ENCODE measurements at regions not wholly inside any gene's neighbourhood (a gene's known extent, or its start where the extent isn't known, plus 50 kb on each side); places are given as distances from the start of the nearest gene placed in this dataset.

DNA sequence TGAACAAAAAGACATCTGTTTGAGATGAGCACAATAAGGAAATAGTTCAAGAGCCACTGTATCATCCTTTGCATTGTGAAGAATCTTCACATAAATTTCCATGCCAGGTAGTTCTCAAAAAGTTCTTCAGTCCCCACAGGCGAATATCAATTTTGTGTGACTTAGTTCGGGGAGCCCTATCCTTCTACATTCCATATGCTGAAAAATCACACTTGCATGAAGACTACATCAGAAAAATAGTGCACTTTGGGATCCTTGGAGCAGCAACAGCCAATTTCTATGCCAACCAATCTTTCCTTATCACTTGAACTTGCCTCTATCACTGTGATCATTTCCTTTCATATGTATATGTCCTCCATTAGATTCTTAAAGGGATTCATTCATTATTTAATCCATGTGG is 830.6 kb upstream of the POU3F3 start:
- no peak for ATAC-seq
- TF ChIP-seq ZC3H10 (CRISPR knock-in tag; IDR thresholded peaks at IDR 0.05) (no peak), CSDC2 (CRISPR knock-in tag; IDR thresholded peaks at IDR 0.05) (no peak), GLIS3 (CRISPR knock-in tag; IDR thresholded peaks at IDR 0.05) (no peak), ZNF70 (CRISPR knock-in tag; IDR thresholded peaks at IDR 0.05) (no peak), ZNF565 (CRISPR knock-in tag; conservative IDR thresholded peaks at IDR 0.05; ENCODE audit: low read depth) (no peak), ISL1 (CRISPR knock-in tag; IDR thresholded peaks at IDR 0.05) (no peak), ZNF8 (CRISPR knock-in tag; IDR thresholded peaks at IDR 0.05) (no peak), SNAI2 (CRISPR knock-in tag; IDR thresholded peaks at IDR 0.05) (no peak), TCF4 (CRISPR knock-in tag; IDR thresholded peaks at IDR 0.05; ENCODE audit: borderline replicate concordance) (no peak), PPARA (CRISPR knock-in tag; IDR thresholded peaks at IDR 0.05; ENCODE audit: borderline replicate concordance) (no peak), RARB (CRISPR knock-in tag; IDR thresholded peaks at IDR 0.05) (no peak), ARNTL (CRISPR knock-in tag; IDR thresholded peaks at IDR 0.05; ENCODE audit: borderline replicate concordance, low read depth) (no peak), OSR1 (CRISPR knock-in tag; IDR thresholded peaks at IDR 0.05) (no peak), ESRRG (CRISPR knock-in tag; IDR thresholded peaks at IDR 0.05) (no peak)
- TF ChIP-seq, protein P1, sequence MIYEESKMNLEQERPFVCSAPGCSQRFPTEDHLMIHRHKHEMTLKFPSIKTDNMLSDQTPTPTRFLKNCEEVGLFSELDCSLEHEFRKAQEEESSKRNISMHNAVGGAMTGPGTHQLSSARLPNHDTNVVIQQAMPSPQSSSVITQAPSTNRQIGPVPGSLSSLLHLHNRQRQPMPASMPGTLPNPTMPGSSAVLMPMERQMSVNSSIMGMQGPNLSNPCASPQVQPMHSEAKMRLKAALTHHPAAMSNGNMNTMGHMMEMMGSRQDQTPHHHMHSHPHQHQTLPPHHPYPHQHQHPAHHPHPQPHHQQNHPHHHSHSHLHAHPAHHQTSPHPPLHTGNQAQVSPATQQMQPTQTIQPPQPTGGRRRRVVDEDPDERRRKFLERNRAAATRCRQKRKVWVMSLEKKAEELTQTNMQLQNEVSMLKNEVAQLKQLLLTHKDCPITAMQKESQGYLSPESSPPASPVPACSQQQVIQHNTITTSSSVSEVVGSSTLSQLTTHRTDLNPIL (CRISPR knock-in tag; IDR thresholded peaks at IDR 0.05; ENCODE audit: low read depth) = no peak
- TF ChIP-seq, protein P2, sequence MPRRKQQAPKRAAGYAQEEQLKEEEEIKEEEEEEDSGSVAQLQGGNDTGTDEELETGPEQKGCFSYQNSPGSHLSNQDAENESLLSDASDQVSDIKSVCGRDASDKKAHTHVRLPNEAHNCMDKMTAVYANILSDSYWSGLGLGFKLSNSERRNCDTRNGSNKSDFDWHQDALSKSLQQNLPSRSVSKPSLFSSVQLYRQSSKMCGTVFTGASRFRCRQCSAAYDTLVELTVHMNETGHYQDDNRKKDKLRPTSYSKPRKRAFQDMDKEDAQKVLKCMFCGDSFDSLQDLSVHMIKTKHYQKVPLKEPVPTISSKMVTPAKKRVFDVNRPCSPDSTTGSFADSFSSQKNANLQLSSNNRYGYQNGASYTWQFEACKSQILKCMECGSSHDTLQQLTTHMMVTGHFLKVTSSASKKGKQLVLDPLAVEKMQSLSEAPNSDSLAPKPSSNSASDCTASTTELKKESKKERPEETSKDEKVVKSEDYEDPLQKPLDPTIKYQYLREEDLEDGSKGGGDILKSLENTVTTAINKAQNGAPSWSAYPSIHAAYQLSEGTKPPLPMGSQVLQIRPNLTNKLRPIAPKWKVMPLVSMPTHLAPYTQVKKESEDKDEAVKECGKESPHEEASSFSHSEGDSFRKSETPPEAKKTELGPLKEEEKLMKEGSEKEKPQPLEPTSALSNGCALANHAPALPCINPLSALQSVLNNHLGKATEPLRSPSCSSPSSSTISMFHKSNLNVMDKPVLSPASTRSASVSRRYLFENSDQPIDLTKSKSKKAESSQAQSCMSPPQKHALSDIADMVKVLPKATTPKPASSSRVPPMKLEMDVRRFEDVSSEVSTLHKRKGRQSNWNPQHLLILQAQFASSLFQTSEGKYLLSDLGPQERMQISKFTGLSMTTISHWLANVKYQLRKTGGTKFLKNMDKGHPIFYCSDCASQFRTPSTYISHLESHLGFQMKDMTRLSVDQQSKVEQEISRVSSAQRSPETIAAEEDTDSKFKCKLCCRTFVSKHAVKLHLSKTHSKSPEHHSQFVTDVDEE (CRISPR knock-in tag; IDR thresholded peaks at IDR 0.05) = no peak
- TF ChIP-seq, protein P3, sequence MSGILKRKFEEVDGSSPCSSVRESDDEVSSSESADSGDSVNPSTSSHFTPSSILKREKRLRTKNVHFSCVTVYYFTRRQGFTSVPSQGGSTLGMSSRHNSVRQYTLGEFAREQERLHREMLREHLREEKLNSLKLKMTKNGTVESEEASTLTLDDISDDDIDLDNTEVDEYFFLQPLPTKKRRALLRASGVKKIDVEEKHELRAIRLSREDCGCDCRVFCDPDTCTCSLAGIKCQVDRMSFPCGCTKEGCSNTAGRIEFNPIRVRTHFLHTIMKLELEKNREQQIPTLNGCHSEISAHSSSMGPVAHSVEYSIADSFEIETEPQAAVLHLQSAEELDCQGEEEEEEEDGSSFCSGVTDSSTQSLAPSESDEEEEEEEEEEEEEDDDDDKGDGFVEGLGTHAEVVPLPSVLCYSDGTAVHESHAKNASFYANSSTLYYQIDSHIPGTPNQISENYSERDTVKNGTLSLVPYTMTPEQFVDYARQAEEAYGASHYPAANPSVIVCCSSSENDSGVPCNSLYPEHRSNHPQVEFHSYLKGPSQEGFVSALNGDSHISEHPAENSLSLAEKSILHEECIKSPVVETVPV (CRISPR knock-in tag; IDR thresholded peaks at IDR 0.05) = no peak
- TF ChIP-seq, protein P4, sequence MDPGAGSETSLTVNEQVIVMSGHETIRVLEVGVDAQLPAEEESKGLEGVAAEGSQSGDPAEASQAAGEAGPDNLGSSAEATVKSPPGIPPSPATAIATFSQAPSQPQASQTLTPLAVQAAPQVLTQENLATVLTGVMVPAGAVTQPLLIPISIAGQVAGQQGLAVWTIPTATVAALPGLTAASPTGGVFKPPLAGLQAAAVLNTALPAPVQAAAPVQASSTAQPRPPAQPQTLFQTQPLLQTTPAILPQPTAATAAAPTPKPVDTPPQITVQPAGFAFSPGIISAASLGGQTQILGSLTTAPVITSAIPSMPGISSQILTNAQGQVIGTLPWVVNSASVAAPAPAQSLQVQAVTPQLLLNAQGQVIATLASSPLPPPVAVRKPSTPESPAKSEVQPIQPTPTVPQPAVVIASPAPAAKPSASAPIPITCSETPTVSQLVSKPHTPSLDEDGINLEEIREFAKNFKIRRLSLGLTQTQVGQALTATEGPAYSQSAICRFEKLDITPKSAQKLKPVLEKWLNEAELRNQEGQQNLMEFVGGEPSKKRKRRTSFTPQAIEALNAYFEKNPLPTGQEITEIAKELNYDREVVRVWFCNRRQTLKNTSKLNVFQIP (CRISPR knock-in tag; IDR thresholded peaks at IDR 0.05; ENCODE audit: borderline replicate concordance, low read depth) = no peak
- TF ChIP-seq, protein P5, sequence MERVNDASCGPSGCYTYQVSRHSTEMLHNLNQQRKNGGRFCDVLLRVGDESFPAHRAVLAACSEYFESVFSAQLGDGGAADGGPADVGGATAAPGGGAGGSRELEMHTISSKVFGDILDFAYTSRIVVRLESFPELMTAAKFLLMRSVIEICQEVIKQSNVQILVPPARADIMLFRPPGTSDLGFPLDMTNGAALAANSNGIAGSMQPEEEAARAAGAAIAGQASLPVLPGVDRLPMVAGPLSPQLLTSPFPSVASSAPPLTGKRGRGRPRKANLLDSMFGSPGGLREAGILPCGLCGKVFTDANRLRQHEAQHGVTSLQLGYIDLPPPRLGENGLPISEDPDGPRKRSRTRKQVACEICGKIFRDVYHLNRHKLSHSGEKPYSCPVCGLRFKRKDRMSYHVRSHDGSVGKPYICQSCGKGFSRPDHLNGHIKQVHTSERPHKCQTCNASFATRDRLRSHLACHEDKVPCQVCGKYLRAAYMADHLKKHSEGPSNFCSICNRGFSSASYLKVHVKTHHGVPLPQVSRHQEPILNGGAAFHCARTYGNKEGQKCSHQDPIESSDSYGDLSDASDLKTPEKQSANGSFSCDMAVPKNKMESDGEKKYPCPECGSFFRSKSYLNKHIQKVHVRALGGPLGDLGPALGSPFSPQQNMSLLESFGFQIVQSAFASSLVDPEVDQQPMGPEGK (CRISPR knock-in tag; IDR thresholded peaks at IDR 0.05; ENCODE audit: borderline replicate concordance) = no peak

DNA sequence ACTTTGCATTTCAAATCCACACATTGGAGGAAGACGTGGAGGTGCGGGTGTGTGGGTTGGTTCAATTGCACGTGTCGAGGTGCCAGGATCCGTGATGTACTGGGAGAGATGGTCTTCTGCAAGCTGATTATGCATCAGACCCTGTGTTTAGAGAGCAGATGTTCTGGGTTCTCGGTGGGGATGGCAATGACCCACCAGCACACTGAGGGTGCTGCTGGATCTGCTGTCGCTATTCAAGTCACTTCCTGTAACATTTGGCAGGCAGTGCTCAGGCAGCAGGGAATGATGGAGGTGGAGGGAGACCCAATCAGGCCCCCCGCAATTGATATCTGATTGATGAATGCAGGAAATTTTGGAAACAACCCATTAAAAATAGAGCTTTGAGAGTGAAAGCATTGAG is 830.1 kb upstream of the POU3F3 start:
- no peak for ATAC-seq
- TF ChIP-seq CSDC2 (CRISPR knock-in tag; IDR thresholded peaks at IDR 0.05) (no peak), ZC3H10 (CRISPR knock-in tag; IDR thresholded peaks at IDR 0.05) (no peak), ARNTL (CRISPR knock-in tag; IDR thresholded peaks at IDR 0.05; ENCODE audit: borderline replicate concordance, low read depth) (no peak), ZNF8 (CRISPR knock-in tag; IDR thresholded peaks at IDR 0.05) (no peak), GLIS3 (CRISPR knock-in tag; IDR thresholded peaks at IDR 0.05) (no peak), ZNF70 (CRISPR knock-in tag; IDR thresholded peaks at IDR 0.05) (no peak), TOX (CRISPR knock-in tag; IDR thresholded peaks at IDR 0.05; ENCODE audit: borderline replicate concordance) (no peak), ZNF565 (CRISPR knock-in tag; conservative IDR thresholded peaks at IDR 0.05; ENCODE audit: low read depth) (no peak), ZFP3 (CRISPR knock-in tag; IDR thresholded peaks at IDR 0.05) (no peak), PPARA (CRISPR knock-in tag; IDR thresholded peaks at IDR 0.05; ENCODE audit: borderline replicate concordance) (no peak), ISL1 (CRISPR knock-in tag; IDR thresholded peaks at IDR 0.05) (no peak), TCF4 (CRISPR knock-in tag; IDR thresholded peaks at IDR 0.05; ENCODE audit: borderline replicate concordance) (no peak), SNAI2 (CRISPR knock-in tag; IDR thresholded peaks at IDR 0.05) (no peak), RARB (CRISPR knock-in tag; IDR thresholded peaks at IDR 0.05) (no peak)
- TF ChIP-seq, protein P1 (CRISPR knock-in tag; IDR thresholded peaks at IDR 0.05; ENCODE audit: low read depth) = no peak
- TF ChIP-seq, protein P2 (CRISPR knock-in tag; IDR thresholded peaks at IDR 0.05) = no peak
- TF ChIP-seq, protein P3 (CRISPR knock-in tag; IDR thresholded peaks at IDR 0.05) = no peak

Measured in SK-N-SH treated with all-trans-retinoic acid at 6 μM for 48 hours (cell line).